ENCODE measurements at regions not wholly inside any gene's neighbourhood (a gene's known extent, or its start where the extent isn't known, plus 50 kb on each side); places are given as distances from the start of the nearest gene placed in this dataset.

DNA sequence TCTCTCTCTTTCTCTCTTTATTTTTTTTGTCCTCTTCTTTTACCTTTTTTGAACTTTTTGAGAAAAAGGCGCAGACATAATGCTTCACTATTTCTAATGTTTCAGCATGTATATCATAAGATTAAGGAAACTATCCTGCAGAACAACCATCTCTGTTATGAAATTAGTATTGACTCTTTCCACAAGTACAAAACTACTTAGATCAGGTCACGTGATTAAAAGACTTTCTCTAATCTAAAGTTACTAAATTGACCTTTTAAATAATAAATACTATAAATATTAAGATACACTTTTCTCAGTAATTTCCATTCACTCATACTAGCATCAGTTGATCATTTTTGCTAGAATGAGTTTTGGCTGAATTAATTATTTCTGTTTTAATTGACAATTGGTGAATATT is 844.5 kb upstream of the LRFN5 start:
- Histone ChIP-seq H3K27me3 (replicated peaks in 1 of 7) (no peaks in the 10 kb centered on the region), H3K27ac (no peak overlapping the region), H3K4me3 (no peak overlapping the region), H3K36me3 (no peaks in the 10 kb centered on the region), H3K9me3 (peaks cover 0 to 7% (median 0%) of the 10 kb centered on the region in 8 donors), H3K4me1 (no peaks in the 10 kb centered on the region)
- TF ChIP-seq POLR2A (IDR thresholded peaks at IDR 0.05) (no peak), POLR2AphosphoS5 (IDR thresholded peaks at IDR 0.05) (no peak)
- TF ChIP-seq, protein P1, sequence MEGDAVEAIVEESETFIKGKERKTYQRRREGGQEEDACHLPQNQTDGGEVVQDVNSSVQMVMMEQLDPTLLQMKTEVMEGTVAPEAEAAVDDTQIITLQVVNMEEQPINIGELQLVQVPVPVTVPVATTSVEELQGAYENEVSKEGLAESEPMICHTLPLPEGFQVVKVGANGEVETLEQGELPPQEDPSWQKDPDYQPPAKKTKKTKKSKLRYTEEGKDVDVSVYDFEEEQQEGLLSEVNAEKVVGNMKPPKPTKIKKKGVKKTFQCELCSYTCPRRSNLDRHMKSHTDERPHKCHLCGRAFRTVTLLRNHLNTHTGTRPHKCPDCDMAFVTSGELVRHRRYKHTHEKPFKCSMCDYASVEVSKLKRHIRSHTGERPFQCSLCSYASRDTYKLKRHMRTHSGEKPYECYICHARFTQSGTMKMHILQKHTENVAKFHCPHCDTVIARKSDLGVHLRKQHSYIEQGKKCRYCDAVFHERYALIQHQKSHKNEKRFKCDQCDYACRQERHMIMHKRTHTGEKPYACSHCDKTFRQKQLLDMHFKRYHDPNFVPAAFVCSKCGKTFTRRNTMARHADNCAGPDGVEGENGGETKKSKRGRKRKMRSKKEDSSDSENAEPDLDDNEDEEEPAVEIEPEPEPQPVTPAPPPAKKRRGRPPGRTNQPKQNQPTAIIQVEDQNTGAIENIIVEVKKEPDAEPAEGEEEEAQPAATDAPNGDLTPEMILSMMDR (IDR thresholded peaks at IDR 0.05 in 8 of 11, conservative IDR thresholded peaks at IDR 0.05 in 3 of 11): no peak
- intact Hi-C loops (cut with DNase I; ENCODE audit: low total_unique reads): no loop called here
- no peak for DNase-seq
- WGBS, 5 donors: 75 to 90% (median 82%) methylated on average over 2 of the region's 2 CpGs

DNA sequence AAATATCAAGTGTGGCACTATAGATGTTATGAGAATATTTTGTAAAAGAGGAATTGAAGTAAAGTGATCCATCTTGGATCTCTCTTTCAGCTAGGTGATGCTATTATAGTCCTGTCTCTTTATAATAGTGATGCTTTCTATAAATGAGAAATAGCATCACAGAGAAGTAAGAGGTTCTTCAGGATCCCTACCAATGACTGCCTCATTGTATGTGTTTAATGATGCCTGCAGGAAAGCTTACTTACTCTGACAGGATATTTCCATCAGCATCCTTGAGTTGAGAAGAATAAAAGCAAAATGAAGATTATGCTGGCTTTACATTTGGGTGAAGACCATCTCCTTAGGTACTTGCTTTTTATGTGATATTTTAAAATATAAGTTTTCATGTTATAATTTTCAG is 846.0 kb upstream of the LRFN5 start:
- no peak for DNase-seq
- Histone ChIP-seq H3K9me3 (peaks cover 0 to 19% (median 8%) of the 10 kb centered on the region in 8 donors), H3K4me3 (no peak overlapping the region), H3K36me3 (no peaks in the 10 kb centered on the region), H3K27ac (no peak overlapping the region), H3K4me1 (no peaks in the 10 kb centered on the region), H3K27me3 (replicated peaks in 1 of 7) (no peaks in the 10 kb centered on the region)
- intact Hi-C loops (cut with DNase I; ENCODE audit: low total_unique reads): no loop called here
- TF ChIP-seq, protein P1 (IDR thresholded peaks at IDR 0.05 in 8 of 11, conservative IDR thresholded peaks at IDR 0.05 in 3 of 11): no peak
- TF ChIP-seq POLR2A (IDR thresholded peaks at IDR 0.05) (no peak), POLR2AphosphoS5 (IDR thresholded peaks at IDR 0.05) (no peak)

DNA sequence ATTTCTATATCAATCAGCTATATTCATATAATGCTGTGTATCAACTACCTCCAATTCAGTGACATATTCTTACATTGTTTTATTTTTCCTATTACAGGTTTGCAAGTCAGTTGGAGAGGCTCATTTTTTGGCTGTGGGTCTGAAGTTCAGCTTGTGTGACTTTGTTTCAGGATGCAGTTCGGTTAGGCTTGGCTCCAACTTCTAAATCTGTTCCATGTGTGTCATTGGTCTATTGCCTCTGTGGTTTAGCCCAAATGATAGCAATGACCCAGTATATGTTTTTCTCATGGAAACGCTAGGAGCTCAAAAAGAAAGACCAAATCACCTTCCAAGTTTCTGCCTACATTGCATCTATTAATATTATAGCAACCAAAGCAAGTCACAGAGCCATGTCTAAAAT is 848.6 kb upstream of the LRFN5 start:
- Histone ChIP-seq H3K27me3 (replicated peaks in 1 of 7) (no peaks in the 10 kb centered on the region), H3K27ac (no peak overlapping the region), H3K9me3 (peaks cover 0 to 39% (median 21%) of the 10 kb centered on the region in 8 donors), H3K36me3 (no peaks in the 10 kb centered on the region), H3K4me3 (no peak overlapping the region), H3K4me1 (no peaks in the 10 kb centered on the region)
- 64 to 86% (median 77%) methylated on average over 2 of the region's 2 CpGs for WGBS, 5 donors
- intact Hi-C loops (cut with DNase I; ENCODE audit: low total_unique reads): no loop called here
- no peak for DNase-seq
- no peak for TF ChIP-seq POLR2A (IDR thresholded peaks at IDR 0.05)
- no peak for TF ChIP-seq POLR2AphosphoS5 (IDR thresholded peaks at IDR 0.05)
- TF ChIP-seq, protein P1 (IDR thresholded peaks at IDR 0.05 in 8 of 11, conservative IDR thresholded peaks at IDR 0.05 in 3 of 11): no peak

DNA sequence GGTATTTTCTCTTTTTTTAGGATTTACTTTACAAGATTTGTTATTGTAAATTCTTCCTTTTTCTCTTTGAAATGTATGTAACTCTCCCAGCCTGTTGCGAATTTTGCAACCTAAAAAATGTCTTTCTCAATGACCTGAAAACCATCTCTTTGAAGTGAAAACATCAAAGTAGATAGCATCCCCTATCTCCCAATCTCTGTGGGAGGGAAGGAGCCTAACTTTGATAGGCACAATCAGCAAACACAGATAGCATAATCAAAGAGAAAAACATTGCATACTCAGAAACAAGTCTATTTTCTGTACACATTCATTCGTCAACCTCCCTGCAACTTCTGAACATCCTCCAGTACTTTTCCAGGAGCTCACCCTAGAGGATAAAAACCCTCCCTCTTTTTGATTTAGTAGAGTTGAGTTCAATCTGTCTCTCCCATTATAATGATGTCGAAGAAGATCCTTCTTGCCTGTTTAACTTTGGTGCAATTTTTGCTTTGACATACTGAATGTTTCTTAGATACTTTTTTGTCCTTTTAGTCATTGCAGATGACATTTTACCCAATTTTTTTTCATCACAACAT is 849.2 kb upstream of the LRFN5 start:
- H3K4me1 ChIP-seq: no peaks in the 10 kb centered on the region
- H3K27ac ChIP-seq: no peak overlapping the region
- no peaks in the 10 kb centered on the region for H3K27me3 ChIP-seq (replicated peaks in 1 of 7)
- no peak overlapping the region for H3K4me3 ChIP-seq
- TF ChIP-seq POLR2AphosphoS5 (IDR thresholded peaks at IDR 0.05) (no peak), POLR2A (IDR thresholded peaks at IDR 0.05) (no peak)
- TF ChIP-seq, protein P1 (IDR thresholded peaks at IDR 0.05 in 8 of 11, conservative IDR thresholded peaks at IDR 0.05 in 3 of 11): no peak
- no peaks in the 10 kb centered on the region for H3K36me3 ChIP-seq
- peaks cover 0 to 39% (median 21%) of the 10 kb centered on the region in 8 donors for H3K9me3 ChIP-seq
- DNase-seq: no peak
- 54 to 74% (median 64%) methylated on average over 3 of the region's 3 CpGs for WGBS, 5 donors
- intact Hi-C loops (cut with DNase I; ENCODE audit: low total_unique reads): no loop called here
